ENCODE measurements at regions not wholly inside any gene's neighbourhood (a gene's known extent, or its start where the extent isn't known, plus 50 kb on each side); places are given as distances from the start of the nearest gene placed in this dataset.

DNA sequence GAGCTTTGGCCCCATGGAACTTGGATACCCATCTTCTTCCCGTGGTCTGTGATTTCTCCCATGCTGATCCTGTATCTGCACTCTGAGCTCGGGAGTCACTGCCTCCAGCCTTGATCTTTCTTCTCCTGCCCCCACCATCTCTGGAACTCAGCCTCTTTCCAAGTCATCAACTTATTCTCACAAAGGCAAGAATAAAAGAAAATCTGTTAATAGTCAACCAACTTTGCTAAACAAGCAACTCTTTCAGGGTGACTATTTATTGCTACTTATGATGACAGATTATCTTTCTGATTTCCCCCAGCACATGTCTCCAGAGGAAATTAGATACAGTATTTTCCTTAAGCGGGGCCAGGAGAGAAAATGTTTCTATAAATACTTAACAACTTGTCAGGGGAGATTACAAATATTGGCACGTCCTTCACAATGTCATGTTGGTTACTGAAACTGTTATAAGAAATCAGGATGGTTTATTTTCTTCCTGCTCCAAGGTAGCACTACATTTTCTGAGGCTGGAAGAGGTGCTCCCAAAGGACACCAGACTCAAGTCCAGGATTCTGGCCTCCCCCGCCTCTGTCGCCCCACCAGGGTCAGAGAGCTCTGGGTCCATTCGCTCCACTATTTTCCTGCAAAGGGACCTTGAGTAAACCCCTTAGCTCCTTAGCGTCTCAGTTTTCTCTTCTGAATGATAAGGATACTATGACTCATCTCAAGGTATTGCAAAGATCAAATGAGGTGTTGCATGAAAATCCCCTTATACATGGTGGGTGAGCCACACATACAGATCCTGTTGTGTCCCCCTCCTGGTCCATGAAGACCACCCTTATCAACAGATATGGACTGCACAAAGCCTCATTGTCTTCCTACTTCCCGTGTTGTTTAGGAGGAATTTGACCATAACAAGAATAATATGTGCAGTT, 205.2 kb upstream of the WSCD1 start:
- TF ChIP-seq CTCF (IDR thresholded peaks at IDR 0.05; ENCODE audit: low read depth, low read length) (no peak), EZH2phosphoT487 (IDR thresholded peaks at IDR 0.05; ENCODE audit: low read depth) (no peak)
- Histone ChIP-seq H3K79me2 (ENCODE audit: low read length) (no peaks in the 10 kb centered on the region), H3K27ac (ENCODE audit: low read length) (no peak overlapping the region), H3K27me3 (ENCODE audit: low read depth, low read length) (no peaks in the 10 kb centered on the region), H3K9me3 (ENCODE audit: insufficient read depth, low read length) (no peaks in the 10 kb centered on the region), H2AFZ (ENCODE audit: low read depth, low read length) (no peak overlapping the region), H3K4me3 (ENCODE audit: low read length) (no peak overlapping the region), H3K9ac (ENCODE audit: low read length) (no peak overlapping the region), H4K20me1 (ENCODE audit: insufficient read depth, low read length) (no peaks in the 10 kb centered on the region), H3K4me1 (ENCODE audit: low read length) (peaks cover under 1% of the 10 kb centered on the region; the same call in 1 of the 2 replicates), H3K36me3 (replicated peaks; ENCODE audit: low read depth, low read length) (no peaks in the 10 kb centered on the region), H3K4me2 (ENCODE audit: low read length) (no peak overlapping the region)

DNA sequence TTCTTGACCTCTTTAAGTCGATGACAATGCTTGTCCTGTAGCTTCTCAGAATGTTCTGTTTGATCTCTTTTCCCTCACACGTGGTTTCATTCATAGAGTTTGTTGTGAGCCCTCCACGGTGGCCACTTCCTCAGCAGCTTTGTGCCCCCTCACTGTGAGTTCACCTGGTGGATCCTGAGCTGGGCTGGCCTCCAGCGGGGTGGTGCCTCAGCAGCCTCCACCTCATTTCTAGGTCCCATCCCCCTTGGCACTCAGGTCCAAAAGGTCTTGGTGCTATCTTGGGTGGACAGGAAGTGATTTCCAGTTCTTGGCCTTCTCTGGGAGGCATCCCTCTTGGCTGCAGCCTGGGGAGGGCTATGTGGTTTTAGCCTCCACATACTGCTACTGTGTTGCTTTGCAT, 203.2 kb upstream of the WSCD1 start:
- H2AFZ ChIP-seq (ENCODE audit: low read depth, low read length) = no peak overlapping the region
- no peak overlapping the region for H3K9ac ChIP-seq (ENCODE audit: low read length)
- H3K27me3 ChIP-seq (ENCODE audit: low read depth, low read length) = no peaks in the 10 kb centered on the region
- H3K4me2 ChIP-seq (ENCODE audit: low read length) = no peak overlapping the region
- H3K9me3 ChIP-seq (ENCODE audit: insufficient read depth, low read length) = no peaks in the 10 kb centered on the region
- H4K20me1 ChIP-seq (ENCODE audit: insufficient read depth, low read length) = no peaks in the 10 kb centered on the region
- H3K79me2 ChIP-seq (ENCODE audit: low read length) = no peaks in the 10 kb centered on the region
- no peaks in the 10 kb centered on the region for H3K36me3 ChIP-seq (replicated peaks; ENCODE audit: low read depth, low read length)
- no peak overlapping the region for H3K27ac ChIP-seq (ENCODE audit: low read length)
- H3K4me1 ChIP-seq (ENCODE audit: low read length) = peaks cover 11% of the 10 kb centered on the region
- TF ChIP-seq CTCF (IDR thresholded peaks at IDR 0.05; ENCODE audit: low read depth, low read length) = no peak
- TF ChIP-seq EZH2phosphoT487 (IDR thresholded peaks at IDR 0.05; ENCODE audit: low read depth) = no peak
- no peak overlapping the region for H3K4me3 ChIP-seq (ENCODE audit: low read length)

GRCh38 chr17:5869041-5869745, 201.0 kb upstream of the WSCD1 start:
- no peak overlapping the region for H3K4me3 ChIP-seq (ENCODE audit: low read length)
- H3K79me2 ChIP-seq (ENCODE audit: low read length) = no peaks in the 10 kb centered on the region
- no peak overlapping the region for H3K9ac ChIP-seq (ENCODE audit: low read length)
- no peak overlapping the region for H3K27ac ChIP-seq (ENCODE audit: low read length)
- no peaks in the 10 kb centered on the region for H3K9me3 ChIP-seq (ENCODE audit: insufficient read depth, low read length)
- peaks cover 29% of the 10 kb centered on the region for H3K4me1 ChIP-seq (ENCODE audit: low read length)
- no peaks in the 10 kb centered on the region for H3K27me3 ChIP-seq (ENCODE audit: low read depth, low read length)
- H4K20me1 ChIP-seq (ENCODE audit: insufficient read depth, low read length) = no peaks in the 10 kb centered on the region
- TF ChIP-seq CTCF (IDR thresholded peaks at IDR 0.05; ENCODE audit: low read depth, low read length) (no peak), EZH2phosphoT487 (IDR thresholded peaks at IDR 0.05; ENCODE audit: low read depth) (no peak)
- no peak overlapping the region for H2AFZ ChIP-seq (ENCODE audit: low read depth, low read length)
- H3K36me3 ChIP-seq (replicated peaks; ENCODE audit: low read depth, low read length) = no peaks in the 10 kb centered on the region
- no peak overlapping the region for H3K4me2 ChIP-seq (ENCODE audit: low read length)
